SH-SY5Y (cell line): ENCODE measurements at regions not wholly inside any gene's neighbourhood (a gene's known extent, or its start where the extent isn't known, plus 50 kb on each side); places are given as distances from the start of the nearest gene placed in this dataset.

Source experiments
- GATA2 ChIP-seq: IDR thresholded peaks from 2 replicates; pipeline ENCODE4 v1.6.1; 2011; ENCODE audit warnings: mild to moderate bottlenecking, low read depth, low read length
- GATA3 ChIP-seq: IDR thresholded peaks from 2 replicates; pipeline ENCODE4 v1.6.1; 2011; ENCODE audit warnings: low read depth, mild to moderate bottlenecking, low read length, moderate library complexity

- TF ChIP-seq GATA2, result no peak
- TF ChIP-seq GATA3, result no peak
Observed at GRCh38 chr6:82645536-82646230, 282.1 kb downstream of the TPBG start.
